GM19397 (cell line): ENCODE measurements at regions not wholly inside any gene's neighbourhood (a gene's known extent, or its start where the extent isn't known, plus 50 kb on each side); places are given as distances from the start of the nearest gene placed in this dataset.
A peak's percentile ranks its signal among the peaks of the same experiment; 100 is the strongest.

Experiments
- ATAC-seq: cut with Tn5 transposase; IDR thresholded peaks from one replicate; pipeline ENCODE4 v1.9.1; 2021; ENCODE audit warnings: mild to moderate bottlenecking, moderate library complexity; ENCODE audit not compliant: unreplicated experiment

- ATAC-seq, result no peak
Observed at GRCh38 chr12:90100579-90100978, 391.9 kb upstream of the ATP2B1 start.

- no peak for ATAC-seq
Observed at GRCh38 chr12:90099288-90099687, 390.6 kb upstream of the ATP2B1 start.

GRCh38 chr12:90098132-90098779, 389.6 kb upstream of the ATP2B1 start:
- ATAC-seq, result no peak

GRCh38 chr12:90091809-90092208, 383.2 kb upstream of the ATP2B1 start:
- no peak for ATAC-seq

- no peak for ATAC-seq
Observed at GRCh38 chr12:90090929-90091651, 382.5 kb upstream of the ATP2B1 start.

- ATAC-seq, result no peak
Observed at GRCh38 chr12:90086281-90086680, 377.6 kb upstream of the ATP2B1 start.

- ATAC-seq, result no peak
Observed at GRCh38 chr12:90085494-90086274, 377.0 kb upstream of the ATP2B1 start.

GRCh38 chr12:90084018-90084417, 375.4 kb upstream of the ATP2B1 start:
- ATAC-seq, result no peak

- no peak for ATAC-seq
Observed at GRCh38 chr12:90080616-90081015, 372.0 kb upstream of the ATP2B1 start.

- no peak for ATAC-seq
Observed at GRCh38 chr12:90079529-90080210, 371.0 kb upstream of the ATP2B1 start.

- ATAC-seq, result no peak
Observed at GRCh38 chr12:90078344-90078743, 369.7 kb upstream of the ATP2B1 start.

GRCh38 chr12:90077756-90078155, 369.1 kb upstream of the ATP2B1 start:
- no peak for ATAC-seq

GRCh38 chr12:90076851-90077319, 368.2 kb upstream of the ATP2B1 start:
- no peak for ATAC-seq

- no peak for ATAC-seq
Observed at GRCh38 chr12:90075685-90076084, 367.0 kb upstream of the ATP2B1 start.

- ATAC-seq, result peak; percentile 62
Observed at GRCh38 chr12:90074086-90074485, 365.4 kb upstream of the ATP2B1 start.

GRCh38 chr12:90071996-90072395, 363.4 kb upstream of the ATP2B1 start:
- ATAC-seq, result no peak

GRCh38 chr12:90069711-90070110, 361.1 kb upstream of the ATP2B1 start:
- ATAC-seq, result no peak

GRCh38 chr12:90067791-90068190, 359.2 kb upstream of the ATP2B1 start:
- ATAC-seq, result no peak

GRCh38 chr12:90064852-90065801, 356.5 kb upstream of the ATP2B1 start:
- ATAC-seq, result no peak

- no peak for ATAC-seq
Observed at GRCh38 chr12:90062799-90063198, 354.2 kb upstream of the ATP2B1 start.
